Endodermal cell (in vitro differentiated cells): ENCODE measurements at regions not wholly inside any gene's neighbourhood (a gene's known extent, or its start where the extent isn't known, plus 50 kb on each side); places are given as distances from the start of the nearest gene placed in this dataset.

ENCODE experiments used
- DNase-seq: peaks from one replicate; pipeline ENCODE4 v3.0.0-alpha.2; 2017
- H3K27ac ChIP-seq: 2 replicates; pipeline ENCODE4 v1.5.1; 2013; ENCODE audit warnings: mild to moderate bottlenecking, low read depth, low read length, moderate library complexity
- H3K27me3 ChIP-seq: 2 replicates; pipeline ENCODE4 v1.6.1; 2013; ENCODE audit warnings: mild to moderate bottlenecking, low read length, moderate library complexity; ENCODE audit not compliant: insufficient read depth, control insufficient read depth, poor library complexity, severe bottlenecking
- H3K36me3 ChIP-seq: 2 replicates; pipeline ENCODE4 v1.7.0; 2013; ENCODE audit warnings: mild to moderate bottlenecking, low read length, moderate library complexity; ENCODE audit not compliant: control insufficient read depth, insufficient read depth
- H3K4me1 ChIP-seq: one replicate; pipeline ENCODE4 v1.7.0; 2013; ENCODE audit warnings: low read length; ENCODE audit not compliant: control insufficient read depth, insufficient read depth
- H3K4me3 ChIP-seq: 2 replicates; pipeline ENCODE4 v1.5.1; 2013; ENCODE audit warnings: mild to moderate bottlenecking, low read length, moderate library complexity
- H3K9ac ChIP-seq: 2 replicates; pipeline ENCODE4 v1.6.1; 2013; ENCODE audit warnings: mild to moderate bottlenecking, low read length, moderate library complexity; ENCODE audit not compliant: poor library complexity, severe bottlenecking; ENCODE audit errors: extremely low read depth
- H3K9me3 ChIP-seq: 2 replicates; pipeline ENCODE4 v1.6.1; 2013; ENCODE audit warnings: mild to moderate bottlenecking, low read length, moderate library complexity; ENCODE audit not compliant: control insufficient read depth
- H3K27ac Mint-ChIP-seq: 2 replicates; pipeline ENCODE4 v1.8.0; 2020; ENCODE audit warnings: mixed read lengths
- H3K27me3 Mint-ChIP-seq: 2 replicates; pipeline ENCODE4 v1.8.0; 2021; ENCODE audit warnings: mild to moderate bottlenecking, mixed read lengths; ENCODE audit not compliant: insufficient read depth
- H3K36me3 Mint-ChIP-seq: 2 replicates; pipeline ENCODE4 v1.8.0; 2020; ENCODE audit warnings: low read depth, mixed read lengths
- H3K4me1 Mint-ChIP-seq: 2 replicates; pipeline ENCODE4 v1.8.0; 2020; ENCODE audit warnings: mixed read lengths
- H3K4me3 Mint-ChIP-seq: 2 replicates; pipeline ENCODE4 v1.8.0; 2020; ENCODE audit warnings: mild to moderate bottlenecking, moderate library complexity, mixed read lengths
- H3K9me3 Mint-ChIP-seq: 2 replicates; pipeline ENCODE4 v1.8.0; 2020; ENCODE audit warnings: mild to moderate bottlenecking, mixed read lengths
- CTCF ChIP-seq: fragments of 200-600 bp; sonication (generic); conservative IDR thresholded peaks from 2 replicates; pipeline ENCODE4 v1.5.0; 2021; ENCODE audit warnings: antibody characterized with exemption, mild to moderate bottlenecking
- WGBS, 2 experiments: methylation state at CpG; one replicate each; pipeline versions ENCODE4 v1.1.5 to v1.1.7; 2013; ENCODE audit warnings: missing lambda C conversion rate in 2 of 2, mixed read lengths in 1 of 2; ENCODE audit not compliant: insufficient coverage in 1 of 2, insufficient read length in 1 of 2; 5-methylcytosine and 5-hydroxymethylcytosine counted together

GRCh38 chr2:41873102-41874031 lies 174.5 kb upstream of the PKDCC start:
- no peak overlapping the region for H3K4me3 ChIP-seq
- peaks cover 10% of the 10 kb centered on the region for H3K4me1 ChIP-seq
- H3K9me3 ChIP-seq: no peaks in the 10 kb centered on the region
- no peaks in the 10 kb centered on the region for H3K9me3 Mint-ChIP-seq
- WGBS, 2 experiments: 58 to 83% methylated on average over 2 to 4 of the region's 4 CpGs
- H3K27me3 Mint-ChIP-seq: peaks cover 5% of the 10 kb centered on the region
- H3K27me3 ChIP-seq: no peaks in the 10 kb centered on the region
- TF ChIP-seq CTCF: no peak
- no peaks in the 10 kb centered on the region for H3K36me3 Mint-ChIP-seq
- no peak for DNase-seq
- H3K36me3 ChIP-seq: no peaks in the 10 kb centered on the region
- peak overlapping the region; percentile 42 for H3K27ac ChIP-seq
- H3K9ac ChIP-seq: no peak overlapping the region
- no peak overlapping the region for H3K27ac Mint-ChIP-seq
- H3K4me1 Mint-ChIP-seq: peaks cover 20% of the 10 kb centered on the region
- no peak overlapping the region for H3K4me3 Mint-ChIP-seq

- H3K27me3 ChIP-seq: peaks cover 6% of the 10 kb centered on the region
- no peak overlapping the region for H3K4me3 ChIP-seq
- no peak overlapping the region for H3K27ac Mint-ChIP-seq
- 92 to 95% methylated on average over 11 to 14 of the region's 14 CpGs for WGBS, 2 experiments
- no peaks in the 10 kb centered on the region for H3K9me3 ChIP-seq
- no peaks in the 10 kb centered on the region for H3K36me3 ChIP-seq
- no peak overlapping the region for H3K27ac ChIP-seq
- H3K4me1 Mint-ChIP-seq: peaks cover 10% of the 10 kb centered on the region
- no peak overlapping the region for H3K4me3 Mint-ChIP-seq
- DNase-seq: no peak
- no peak for TF ChIP-seq CTCF
- no peaks in the 10 kb centered on the region for H3K9me3 Mint-ChIP-seq
- H3K9ac ChIP-seq: no peak overlapping the region
- H3K27me3 Mint-ChIP-seq: peaks cover 5% of the 10 kb centered on the region
- no peaks in the 10 kb centered on the region for H3K4me1 ChIP-seq
- no peaks in the 10 kb centered on the region for H3K36me3 Mint-ChIP-seq
Measured at GRCh38 chr2:41877114-41877678, 170.6 kb upstream of the PKDCC start.

GRCh38 chr2:41878056-41878455 lies 169.8 kb upstream of the PKDCC start:
- peaks cover 6% of the 10 kb centered on the region for H3K4me1 Mint-ChIP-seq
- H3K4me3 Mint-ChIP-seq: no peak overlapping the region
- Histone ChIP-seq H3K4me3 (no peak overlapping the region), H3K9me3 (no peaks in the 10 kb centered on the region), H3K36me3 (no peaks in the 10 kb centered on the region), H3K4me1 (no peaks in the 10 kb centered on the region), H3K9ac (no peak overlapping the region), H3K27me3 (peaks cover 6% of the 10 kb centered on the region), H3K27ac (no peak overlapping the region)
- H3K36me3 Mint-ChIP-seq: no peaks in the 10 kb centered on the region
- no peak for DNase-seq
- no peak overlapping the region for H3K27ac Mint-ChIP-seq
- no peak for TF ChIP-seq CTCF
- peaks cover 5% of the 10 kb centered on the region for H3K27me3 Mint-ChIP-seq
- 92 to 94% methylated on average over 9 to 10 of the region's 10 CpGs for WGBS, 2 experiments
- H3K9me3 Mint-ChIP-seq: no peaks in the 10 kb centered on the region
